Subcutaneous abdominal adipose tissue (tissue), 5 donors: ENCODE measurements at regions not wholly inside any gene's neighbourhood (a gene's known extent, or its start where the extent isn't known, plus 50 kb on each side); places are given as distances from the start of the nearest gene placed in this dataset.

Source experiments
- H3K27ac ChIP-seq: one replicate; pipeline ENCODE4 v1.7.0; 2013; ENCODE audit warnings: low read depth, mild to moderate bottlenecking, inconsistent platforms, low read length, moderate library complexity
- H3K27me3 ChIP-seq, 5 donors: one replicate each; pipeline ENCODE4 v1.7.0; 2013; ENCODE audit warnings: low read length in 5 of 5, inconsistent platforms in 1 of 5; ENCODE audit not compliant: control insufficient read depth in 5 of 5, insufficient read depth in 4 of 5
- H3K36me3 ChIP-seq, 5 donors: one replicate each; pipeline ENCODE4 v1.7.0; 2013; ENCODE audit warnings: low read length in 5 of 5; ENCODE audit not compliant: control insufficient read depth in 5 of 5, insufficient read depth in 5 of 5
- H3K4me1 ChIP-seq, 5 donors: one replicate each; pipeline ENCODE4 v1.7.0; 2013; ENCODE audit warnings: low read length in 5 of 5, mild to moderate bottlenecking in 3 of 5, moderate library complexity in 1 of 5; ENCODE audit not compliant: control insufficient read depth in 5 of 5, insufficient read depth in 5 of 5
- H3K4me3 ChIP-seq, 5 donors: one replicate each; pipeline ENCODE4 v1.7.0; 2013; ENCODE audit warnings: low read length in 5 of 5, low read depth in 1 of 5
- H3K9ac ChIP-seq, 5 donors: one replicate each; pipeline ENCODE4 v1.7.0; 2013; ENCODE audit warnings: low read length in 5 of 5, mild to moderate bottlenecking in 4 of 5, moderate library complexity in 3 of 5
- H3K9me3 ChIP-seq, 5 donors: one replicate each; pipeline ENCODE4 v1.7.0; 2013; ENCODE audit warnings: low read length in 5 of 5; ENCODE audit not compliant: control insufficient read depth in 5 of 5
- donor health status: healthy.
- donor health status: healthy.
- donor health status: healthy.
- donor health status: healthy.
- donor health status: healthy.

- no peaks in the 10 kb centered on the region for H3K4me1 ChIP-seq
Observed at GRCh38 chr3:187618722-187619121, 51.5 kb downstream of the SST start.

GRCh38 chr3:187617213-187617612, 53.0 kb downstream of the SST start:
- H3K9me3 ChIP-seq = no peaks in the 10 kb centered on the region
- H3K4me1 ChIP-seq = peaks cover 0 to 13% (median 6%) of the 10 kb centered on the region in 5 donors
- H3K27ac ChIP-seq = no peak overlapping the region
- H3K27me3 ChIP-seq = peaks cover 0 to 4% (median 0%) of the 10 kb centered on the region in 5 donors
- H3K36me3 ChIP-seq = no peaks in the 10 kb centered on the region
- no peak overlapping the region for H3K4me3 ChIP-seq
- no peak overlapping the region for H3K9ac ChIP-seq

More at GRCh38 chr3:187618722-187619121, 51.5 kb downstream of the SST start:
- no peak overlapping the region for H3K4me3 ChIP-seq
- H3K27me3 ChIP-seq = peaks cover 0 to 6% (median 3%) of the 10 kb centered on the region in 5 donors
- H3K36me3 ChIP-seq = no peaks in the 10 kb centered on the region
- H3K27ac ChIP-seq = no peak overlapping the region
- no peak overlapping the region for H3K9ac ChIP-seq
- H3K9me3 ChIP-seq = no peaks in the 10 kb centered on the region

GRCh38 chr3:187616307-187616972, 53.8 kb downstream of the SST start:
- Histone ChIP-seq H3K4me1 (peaks cover 0 to 20% (median 9%) of the 10 kb centered on the region in 5 donors), H3K36me3 (no peaks in the 10 kb centered on the region), H3K4me3 (no peak overlapping the region), H3K27me3 (no peaks in the 10 kb centered on the region), H3K9me3 (no peaks in the 10 kb centered on the region), H3K27ac (no peak overlapping the region), H3K9ac (no peak overlapping the region)

- Histone ChIP-seq H3K36me3 (no peaks in the 10 kb centered on the region), H3K4me3 (no peak overlapping the region), H3K9ac (no peak overlapping the region), H3K9me3 (no peaks in the 10 kb centered on the region), H3K4me1 (peaks cover 4 to 28% (median 12%) of the 10 kb centered on the region in 5 donors), H3K27ac (no peak overlapping the region), H3K27me3 (no peaks in the 10 kb centered on the region)
Observed at GRCh38 chr3:187615630-187616029, 54.6 kb downstream of the SST start.

- H3K9ac ChIP-seq = no peak overlapping the region
- H3K4me3 ChIP-seq = no peak overlapping the region
- no peaks in the 10 kb centered on the region for H3K9me3 ChIP-seq
- H3K27ac ChIP-seq = no peak overlapping the region
- no peaks in the 10 kb centered on the region for H3K27me3 ChIP-seq
- H3K36me3 ChIP-seq = no peaks in the 10 kb centered on the region
- H3K4me1 ChIP-seq = peaks cover 4 to 28% (median 12%) of the 10 kb centered on the region in 5 donors
Observed at GRCh38 chr3:187612656-187613055, 57.5 kb downstream of the SST start.

GRCh38 chr3:187610981-187611511, 59.1 kb downstream of the SST start:
- H3K9me3 ChIP-seq = no peaks in the 10 kb centered on the region
- no peak overlapping the region for H3K27ac ChIP-seq
- no peaks in the 10 kb centered on the region for H3K27me3 ChIP-seq
- H3K4me3 ChIP-seq = no peak overlapping the region
- no peak overlapping the region for H3K9ac ChIP-seq
- no peaks in the 10 kb centered on the region for H3K36me3 ChIP-seq
- H3K4me1 ChIP-seq = peaks cover 4 to 28% (median 12%) of the 10 kb centered on the region in 5 donors

- no peaks in the 10 kb centered on the region for H3K36me3 ChIP-seq
- peaks cover 0 to 4% (median 0%) of the 10 kb centered on the region in 5 donors for H3K4me1 ChIP-seq
- no peak overlapping the region for H3K4me3 ChIP-seq
- H3K27ac ChIP-seq = no peak overlapping the region
- H3K27me3 ChIP-seq = peaks cover 0 to 2% (median 0%) of the 10 kb centered on the region in 5 donors
- no peaks in the 10 kb centered on the region for H3K9me3 ChIP-seq
- H3K9ac ChIP-seq = no peak overlapping the region
Observed at GRCh38 chr3:187594272-187594671, 75.9 kb downstream of the SST start.

- no peaks in the 10 kb centered on the region for H3K9me3 ChIP-seq
- no peaks in the 10 kb centered on the region for H3K36me3 ChIP-seq
- no peak overlapping the region for H3K27ac ChIP-seq
Observed at GRCh38 chr3:187593451-187593850, 76.7 kb downstream of the SST start.

GRCh38 chr3:187590861-187591576, 79.2 kb downstream of the SST start:
- Histone ChIP-seq H3K27ac (no peak overlapping the region), H3K27me3 (no peaks in the 10 kb centered on the region), H3K4me1 (peaks cover 0 to 4% (median 0%) of the 10 kb centered on the region in 5 donors), H3K9me3 (no peaks in the 10 kb centered on the region), H3K9ac (no peak overlapping the region), H3K36me3 (no peaks in the 10 kb centered on the region), H3K4me3 (no peak overlapping the region)

More at GRCh38 chr3:187593451-187593850, 76.7 kb downstream of the SST start:
- Histone ChIP-seq H3K27me3 (peaks cover 0 to 2% (median 0%) of the 10 kb centered on the region in 5 donors), H3K4me3 (no peak overlapping the region), H3K4me1 (peaks cover 0 to 4% (median 0%) of the 10 kb centered on the region in 5 donors), H3K9ac (no peak overlapping the region)

- H3K4me1 ChIP-seq = no peaks in the 10 kb centered on the region
- H3K9ac ChIP-seq = no peak overlapping the region
- H3K36me3 ChIP-seq = no peaks in the 10 kb centered on the region
- no peaks in the 10 kb centered on the region for H3K9me3 ChIP-seq
- H3K4me3 ChIP-seq = no peak overlapping the region
- no peak overlapping the region for H3K27ac ChIP-seq
- no peaks in the 10 kb centered on the region for H3K27me3 ChIP-seq
Observed at GRCh38 chr3:187587076-187587475, 83.1 kb downstream of the SST start.
